H4 (cell line): ENCODE measurements at regions not wholly inside any gene's neighbourhood (a gene's known extent, or its start where the extent isn't known, plus 50 kb on each side); places are given as distances from the start of the nearest gene placed in this dataset.
A peak's percentile ranks its signal among the peaks of the same experiment; 100 is the strongest.

ENCODE experiments used
- DNase-seq: peaks from one replicate; pipeline ENCODE4 v3.0.0-alpha.2; 2015; ENCODE audit warnings: low spot score

DNA sequence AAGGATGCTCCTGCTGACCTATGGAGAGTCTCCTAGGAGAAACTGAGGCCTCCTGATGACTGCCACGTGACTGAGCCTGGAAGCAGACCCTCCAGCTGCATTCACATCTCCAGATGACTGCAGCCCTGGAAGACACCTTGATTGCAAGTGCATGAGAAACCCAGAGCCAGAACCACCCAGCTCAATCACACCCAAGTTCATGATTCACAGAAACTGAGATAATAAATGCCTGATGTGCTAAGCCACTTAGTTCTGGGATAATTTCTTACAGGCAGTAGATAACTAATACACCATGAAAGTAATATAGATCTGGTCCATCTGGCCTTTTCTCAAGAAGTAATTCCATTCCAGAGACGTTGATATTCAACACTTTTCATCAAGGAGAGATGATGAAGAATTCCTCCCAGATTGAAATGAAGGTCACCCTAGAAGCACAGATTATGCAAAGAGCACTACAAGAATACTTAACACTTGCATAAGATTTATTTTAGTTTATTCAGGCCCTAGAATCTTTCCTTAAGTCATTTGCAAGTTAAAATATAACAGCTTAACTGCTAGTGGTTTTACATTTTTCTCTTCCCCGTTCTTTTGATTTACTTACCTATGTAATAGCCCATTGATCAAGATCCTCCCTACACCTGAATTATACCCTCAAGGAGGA lies 208.2 kb upstream of the INHBA start:
- no peak for DNase-seq

DNA sequence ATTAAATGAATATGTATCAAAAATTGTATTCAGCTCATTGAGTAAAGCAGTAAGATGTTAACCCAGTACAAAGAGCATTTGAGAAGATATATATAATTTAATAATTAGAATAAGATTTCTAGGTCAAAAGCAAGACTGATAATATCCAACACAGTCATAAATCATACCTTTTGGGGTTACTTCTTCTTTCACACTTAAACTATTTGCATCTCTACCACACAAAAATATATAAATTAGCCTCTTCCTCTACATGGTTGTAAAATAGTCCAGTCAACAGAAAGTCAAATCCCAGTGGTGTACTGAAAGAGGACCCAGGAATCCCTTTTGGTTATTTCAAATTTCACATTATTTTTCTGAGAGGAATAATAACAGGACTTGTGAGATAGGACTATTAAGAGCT lies 204.6 kb upstream of the INHBA start:
- DNase-seq = no peak

DNA sequence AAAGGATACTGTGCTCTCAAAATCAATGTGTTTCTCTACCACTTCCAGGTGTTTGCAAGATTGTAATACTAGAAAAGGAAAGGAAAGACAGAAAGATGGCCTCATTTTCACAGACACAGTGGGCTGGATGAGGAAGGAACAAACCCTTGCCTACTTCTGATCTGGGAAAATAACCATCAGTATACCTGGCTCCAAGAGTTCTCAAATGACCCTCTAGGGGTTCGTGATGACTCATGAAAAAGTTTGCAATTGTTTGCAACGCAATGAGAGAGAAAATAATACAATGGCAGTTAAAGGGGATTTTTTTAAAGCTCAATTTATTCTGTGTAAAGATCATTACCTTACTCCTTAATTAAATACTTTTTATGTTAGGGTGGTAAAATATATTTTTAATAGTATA lies 197.6 kb upstream of the INHBA start:
- no peak for DNase-seq

- DNase-seq = no peak
Observed at GRCh38 chr7:41899823-41900433, 197.0 kb upstream of the INHBA start.

GRCh38 chr7:41893656-41894055 lies 190.8 kb upstream of the INHBA start:
- DNase-seq = no peak

GRCh38 chr7:41892356-41893100 lies 189.6 kb upstream of the INHBA start:
- no peak for DNase-seq

GRCh38 chr7:41891950-41892349 lies 189.1 kb upstream of the INHBA start:
- DNase-seq = no peak

- DNase-seq = no peak
Observed at GRCh38 chr7:41890631-41891274, 187.9 kb upstream of the INHBA start.

DNA sequence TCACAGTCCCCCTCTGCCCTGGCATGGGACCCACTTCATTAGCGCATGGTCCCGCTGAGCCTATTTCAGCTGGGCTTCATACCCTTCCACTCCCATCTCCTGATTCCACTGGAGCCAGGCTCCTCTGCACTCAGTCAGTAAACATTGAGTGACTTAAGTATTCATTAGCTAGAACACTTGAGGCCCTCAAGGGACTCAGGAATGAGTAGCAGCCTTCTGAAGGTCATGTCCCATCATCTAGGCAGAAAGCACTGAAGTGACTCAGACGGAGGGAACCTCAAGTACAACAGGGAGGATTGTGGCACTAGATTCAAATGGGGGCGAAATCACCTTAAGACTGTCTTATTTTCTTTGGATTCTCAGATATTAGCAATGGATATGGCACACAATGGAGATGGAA lies 186.6 kb upstream of the INHBA start:
- no peak for DNase-seq

- no peak for DNase-seq
Observed at GRCh38 chr7:41889040-41889439, 186.2 kb upstream of the INHBA start.

DNA sequence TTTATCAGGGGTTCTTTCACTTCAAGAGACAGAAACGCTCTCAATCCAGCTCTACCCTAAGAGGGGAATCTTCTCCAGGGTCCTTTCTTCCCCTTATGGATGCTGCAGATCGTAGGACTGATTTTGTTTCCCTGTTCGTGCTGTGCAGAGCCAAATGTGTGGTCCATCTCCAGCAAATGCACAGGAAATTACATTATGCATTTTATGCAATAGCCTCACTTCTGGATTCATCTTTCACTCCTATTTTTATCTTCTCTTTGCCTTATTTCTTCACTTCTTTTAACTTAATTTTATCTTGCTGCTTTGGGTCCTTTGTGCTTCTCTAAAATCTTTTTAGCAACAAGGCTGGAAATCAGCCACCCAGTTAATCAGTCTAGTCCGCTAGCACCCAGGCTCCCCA lies 184.5 kb upstream of the INHBA start:
- no peak for DNase-seq

DNA sequence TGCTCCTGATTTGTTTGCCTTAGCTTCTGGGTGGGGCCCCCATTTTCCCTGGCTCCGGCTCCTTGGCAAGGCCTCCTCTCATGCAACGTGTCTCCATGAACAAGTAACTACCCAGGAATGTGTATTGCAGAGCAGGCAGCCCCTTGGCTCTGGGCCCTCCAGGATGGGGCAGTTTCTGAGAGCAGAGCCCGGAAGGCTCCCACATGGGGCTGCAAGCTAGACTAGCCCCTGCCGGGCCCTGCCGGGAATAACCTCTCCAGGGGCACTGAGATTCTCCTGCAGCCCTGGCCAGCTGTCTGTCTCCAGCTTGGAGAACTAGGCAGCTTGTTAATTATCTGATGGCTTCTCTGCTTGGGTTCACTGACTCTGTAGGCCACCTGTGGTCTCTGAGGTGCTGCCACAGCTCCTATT lies 184.0 kb upstream of the INHBA start:
- DNase-seq = peak; percentile 56

DNA sequence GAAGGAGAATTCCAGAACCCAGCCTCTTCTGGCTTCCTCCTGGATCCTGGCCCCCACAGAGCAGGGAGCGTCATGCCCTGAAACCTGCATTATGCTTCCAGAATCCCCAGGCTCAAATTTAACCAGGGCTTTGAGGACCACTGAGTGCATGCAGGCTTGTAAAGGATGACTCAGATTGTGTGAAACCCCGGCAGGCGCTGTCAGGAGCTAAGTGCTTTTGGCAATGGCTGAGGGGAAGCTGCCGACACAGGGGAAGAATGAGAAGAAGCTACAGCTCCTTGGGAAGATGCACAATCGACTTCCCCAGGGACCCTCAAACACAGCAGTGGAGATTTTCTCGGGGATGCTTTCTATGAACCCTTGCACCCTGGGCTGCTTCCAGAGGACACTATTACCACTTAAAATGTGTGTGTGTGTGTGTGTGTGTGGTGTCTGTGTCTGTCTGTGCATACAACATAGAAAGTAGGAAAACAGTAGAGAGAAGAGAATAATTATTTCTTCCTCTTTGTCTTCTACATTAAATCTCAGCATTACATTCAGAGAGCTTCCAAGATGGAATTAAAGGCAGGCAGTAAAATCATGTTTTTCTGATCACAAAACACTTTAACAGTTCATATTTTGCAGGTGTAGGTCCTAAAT lies 183.5 kb upstream of the INHBA start:
- peak; percentile 50 for DNase-seq

- DNase-seq = no peak
Observed at GRCh38 chr7:41885748-41886147, 182.9 kb upstream of the INHBA start.

- no peak for DNase-seq
Observed at GRCh38 chr7:41885078-41885477, 182.2 kb upstream of the INHBA start.

DNA sequence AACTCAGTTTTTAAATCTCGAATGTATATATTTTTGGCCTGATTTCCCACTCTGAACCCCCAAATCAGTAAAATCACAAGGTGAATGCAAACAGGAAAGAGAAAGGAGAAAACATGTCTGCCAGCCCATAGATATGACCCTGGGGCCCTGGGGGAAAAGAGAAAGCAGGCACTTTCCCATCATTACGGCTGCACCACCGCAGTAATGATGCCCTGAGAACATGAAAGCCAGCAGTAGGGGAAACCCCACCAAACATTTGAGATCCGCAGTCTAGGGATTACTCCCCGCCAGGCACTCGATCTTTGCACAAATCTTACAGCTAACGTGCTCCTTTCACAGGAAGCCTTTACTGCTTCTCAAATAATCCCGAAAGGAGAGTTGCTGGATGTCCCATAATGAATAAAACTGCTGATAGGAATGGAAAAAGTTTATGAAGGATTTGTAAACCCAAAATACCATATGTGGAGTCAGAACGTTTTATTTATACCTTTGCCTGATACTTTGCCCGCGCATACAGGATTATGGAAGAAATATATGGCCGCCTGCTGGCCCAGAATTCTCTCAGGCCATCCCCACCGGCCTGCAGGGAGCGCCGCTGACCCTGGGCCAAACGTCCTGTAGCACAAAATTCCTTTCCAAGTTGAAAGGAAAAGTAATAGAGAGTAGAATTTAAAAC lies 180.0 kb upstream of the INHBA start:
- DNase-seq = no peak

- no peak for DNase-seq
Observed at GRCh38 chr7:41882256-41882655, 179.4 kb upstream of the INHBA start.

- DNase-seq = no peak
Observed at GRCh38 chr7:41881331-41882130, 178.6 kb upstream of the INHBA start.

GRCh38 chr7:41880107-41880506 lies 177.2 kb upstream of the INHBA start:
- peak; percentile 42 for DNase-seq

- no peak for DNase-seq
Observed at GRCh38 chr7:41879403-41879802, 176.5 kb upstream of the INHBA start.
